ENCODE measurements at regions not wholly inside any gene's neighbourhood (a gene's known extent, or its start where the extent isn't known, plus 50 kb on each side); places are given as distances from the start of the nearest gene placed in this dataset.
A peak's percentile ranks its signal among the peaks of the same experiment; 100 is the strongest.

GRCh38 chr11:95716266-95716665, 73.3 kb downstream of the FAM76B start:
- Histone ChIP-seq H3K18ac (ENCODE audit: extremely low read depth, low read length) (no peak overlapping the region), H2BK12ac (ENCODE audit: low read depth, low read length) (no peak overlapping the region), H3K4me1 (replicated peaks in 1 of 4; ENCODE audit: control insufficient read depth in 3 of 4, insufficient read depth in 4 of 4, low read length in 3 of 4) (no peaks in the 10 kb centered on the region), H3K9me3 (ENCODE audit: insufficient read depth in 2 of 2, low read depth in 1 of 2, low read length in 1 of 2) (no peaks in the 10 kb centered on the region), H2AFZ (ENCODE audit: low read length) (peak overlapping the region; percentile 24; the same call in 1 of the 2 replicates), H3K4ac (replicated peaks; ENCODE audit: insufficient read length, low read depth, low read length) (no peak overlapping the region), H4K8ac (ENCODE audit: extremely low read depth, insufficient read depth, low read length) (no peak overlapping the region), H4K91ac (replicated peaks; ENCODE audit: insufficient read length, low read length) (no peak overlapping the region), H3K56ac (replicated peaks; ENCODE audit: insufficient read length, low read depth, low read length) (no peak overlapping the region), H3K36me3 (ENCODE audit: control insufficient read depth in 2 of 4, insufficient read depth in 4 of 4, low read length in 3 of 4) (no peaks in the 10 kb centered on the region), H4K20me1 (replicated peaks in 1 of 2; ENCODE audit: control insufficient read depth in 1 of 2, insufficient read depth in 2 of 2, low read length in 2 of 2) (no peaks in the 10 kb centered on the region), H2AK5ac (ENCODE audit: low read depth, low read length) (no peak overlapping the region), H2BK20ac (ENCODE audit: low read length) (no peak overlapping the region), H3K9ac (replicated peaks in 1 of 4; ENCODE audit: extremely low read depth in 1 of 4, low read depth in 3 of 4, low read length in 3 of 4) (no peak overlapping the region), H3K79me1 (ENCODE audit: low read depth, low read length) (no peaks in the 10 kb centered on the region), H3K27me3 (replicated peaks in 1 of 4; ENCODE audit: control insufficient read depth in 3 of 4, extremely low read depth in 1 of 4, insufficient read depth in 3 of 4, low read length in 3 of 4) (no peaks in the 10 kb centered on the region), H2BK5ac (ENCODE audit: low read depth, low read length) (no peak overlapping the region), H3K23ac (ENCODE audit: insufficient read length) (no peak overlapping the region), H3K27ac (ENCODE audit: low read depth, low read length) (no peak overlapping the region), H3K4me3 (ENCODE audit: extremely low read depth in 1 of 4, insufficient read depth in 2 of 4, low read depth in 3 of 4, low read length in 4 of 4) (no peak overlapping the region), H4K5ac (ENCODE audit: insufficient read length, low read depth, low read length) (no peak overlapping the region), H3K4me2 (ENCODE audit: insufficient read depth in 1 of 2, low read depth in 2 of 2, low read length in 2 of 2) (no peak overlapping the region), H3K23me2 (ENCODE audit: low read depth, low read length) (no peaks in the 10 kb centered on the region), H2BK15ac (ENCODE audit: low read length) (no peak overlapping the region), H3K79me2 (ENCODE audit: control insufficient read depth in 1 of 2, insufficient read depth in 2 of 2, low read length in 2 of 2) (no peaks in the 10 kb centered on the region), H3K14ac (ENCODE audit: insufficient read length) (no peak overlapping the region), H2BK120ac (replicated peaks; ENCODE audit: low read depth, low read length) (no peak overlapping the region)
- FAIRE-seq (no peak), DNase-seq (ENCODE audit: low read depth in 1 of 2, low spot score in 2 of 2) (no peak)
- CTCF ChIA-PET (ENCODE audit: partially characterized antibody): interaction anchor here (8.6 to 23.9 kb wide), 2 partner anchors 10 to 563 kb away, joined by 45 to 407 read pairs; no protein-coding TSS in a partner anchor
- TF ChIP-seq CTBP2 (IDR thresholded peaks at IDR 0.05; ENCODE audit: borderline replicate concordance, insufficient read depth, insufficient read length, low read length): no peak
- TF ChIP-seq SIRT6 (IDR thresholded peaks at IDR 0.05; ENCODE audit: low read length): no peak
- no peak for TF ChIP-seq EZH2 (IDR thresholded peaks at IDR 0.05; ENCODE audit: low read depth, low read length, severe bottlenecking)
- TF ChIP-seq BCL11A (IDR thresholded peaks at IDR 0.05; ENCODE audit: low read depth in 2 of 2, low read length in 2 of 2): no peak
- no peak for TF ChIP-seq SIN3A (conservative IDR thresholded peaks at IDR 0.05 in 1 of 2, IDR thresholded peaks at IDR 0.05 in 1 of 2; ENCODE audit: low read depth in 1 of 2, low read length in 2 of 2)
- no peak for TF ChIP-seq BACH1 (IDR thresholded peaks at IDR 0.05; ENCODE audit: low read length)
- no peak for TF ChIP-seq EGR1 (IDR thresholded peaks at IDR 0.05; ENCODE audit: borderline replicate concordance, low read depth, low read length)
- 87% methylated on average over 3 of the region's 3 CpGs; no CpG with 5 or more reads in 1 of the 2 experiments for WGBS, 2 experiments (ENCODE audit: extremely low coverage in 1 of 2, insufficient coverage in 1 of 2, insufficient read length in 1 of 2, insufficient replicate concordance in 2 of 2, low coverage in 1 of 2, low lambda C conversion rate in 2 of 2, missing lambda C conversion rate in 1 of 2)
- POLR2A ChIA-PET (ENCODE audit: partially characterized antibody): no interaction called here
